ENCODE measurements at regions not wholly inside any gene's neighbourhood (a gene's known extent, or its start where the extent isn't known, plus 50 kb on each side); places are given as distances from the start of the nearest gene placed in this dataset.
"Not testable (repeated sequence)": the region's sequence is repeated elsewhere in the genome, so short reads cannot be mapped to it uniquely, and the experiment has no call there.

GRCh38 chr1:5120559-5120958 lies 466.1 kb downstream of the AJAP1 start:
- Histone ChIP-seq H3K27ac (ENCODE audit: low read length) (no peak overlapping the region), H3K79me2 (ENCODE audit: low read length) (no peaks in the 10 kb centered on the region), H2AFZ (ENCODE audit: low read length) (no peak overlapping the region), H3K9me3 (ENCODE audit: low read length) (peaks cover 23% of the 10 kb centered on the region; the same call in 1 of the 2 replicates), H3K27me3 (ENCODE audit: low read length) (0 out of 2 replicates have a peak, but pooled peaks cover 3% of the 10 kb centered on the region), H3K4me3 (ENCODE audit: low read length) (no peak overlapping the region), H4K20me1 (ENCODE audit: low read length) (no peaks in the 10 kb centered on the region), H3K9me2 (replicated peaks; ENCODE audit: low read length) (no peaks in the 10 kb centered on the region), H3K9ac (ENCODE audit: low read length) (no peak overlapping the region), H3F3A (ENCODE audit: low read length, unreplicated experiment) (no peaks in the 10 kb centered on the region), H3K36me3 (ENCODE audit: low read depth, low read length) (no peaks in the 10 kb centered on the region), H3K4me1 (ENCODE audit: insufficient read depth, low read length) (no peaks in the 10 kb centered on the region), H3K4me2 (ENCODE audit: low read length) (no peak overlapping the region)
- TF ChIP-seq EZH2phosphoT487 (IDR thresholded peaks at IDR 0.05; ENCODE audit: borderline replicate concordance, low read length) (no peak), EZH2 (IDR thresholded peaks at IDR 0.05; ENCODE audit: low read length, unreplicated experiment) (no peak), CTCF (conservative IDR thresholded peaks at IDR 0.05; ENCODE audit: low read depth, low read length) (no peak)
- ATAC-seq = no peak
- DNase-seq = no peak
- CTCF ChIA-PET = no interaction called here
- POLR2A ChIA-PET (ENCODE audit: unreplicated experiment) = no interaction called here
- intact Hi-C loops (cut with micrococcal nuclease) = no loop called here
- BruUV-seq (replicated peaks) = no TSS peak

- no peaks in the 10 kb centered on the region for H3K36me3 ChIP-seq (ENCODE audit: low read depth, low read length)
- DNase-seq (peak; percentile 8), ATAC-seq (no peak)
- H3K9me3 ChIP-seq (ENCODE audit: low read length) = peaks cover 23% of the 10 kb centered on the region; the same call in 1 of the 2 replicates
- ChIA-PET CTCF (no interaction called here), POLR2A (ENCODE audit: unreplicated experiment) (no interaction called here)
- no peaks in the 10 kb centered on the region for H3K4me1 ChIP-seq (ENCODE audit: insufficient read depth, low read length)
- H3F3A ChIP-seq (ENCODE audit: low read length, unreplicated experiment) = no peaks in the 10 kb centered on the region
- 0 out of 2 replicates have a peak, but pooled peaks cover 3% of the 10 kb centered on the region for H3K27me3 ChIP-seq (ENCODE audit: low read length)
- no peak overlapping the region for H3K9ac ChIP-seq (ENCODE audit: low read length)
- H4K20me1 ChIP-seq (ENCODE audit: low read length) = no peaks in the 10 kb centered on the region
- H3K27ac ChIP-seq (ENCODE audit: low read length) = no peak overlapping the region
- H3K4me3 ChIP-seq (ENCODE audit: low read length) = no peak overlapping the region
- no peak overlapping the region for H3K4me2 ChIP-seq (ENCODE audit: low read length)
- H2AFZ ChIP-seq (ENCODE audit: low read length) = no peak overlapping the region
- TF ChIP-seq EZH2phosphoT487 (IDR thresholded peaks at IDR 0.05; ENCODE audit: borderline replicate concordance, low read length) (no peak), CTCF (conservative IDR thresholded peaks at IDR 0.05; ENCODE audit: low read depth, low read length) (peak; percentile 35; the same call in 1 of the 2 replicates)
- H3K9me2 ChIP-seq (replicated peaks; ENCODE audit: low read length) = no peaks in the 10 kb centered on the region
- no peaks in the 10 kb centered on the region for H3K79me2 ChIP-seq (ENCODE audit: low read length)
- no TSS peak for BruUV-seq (replicated peaks)
- intact Hi-C loops (cut with micrococcal nuclease) = no loop called here
Observed at GRCh38 chr1:5119366-5120234, 465.2 kb downstream of the AJAP1 start.

GRCh38 chr1:5118771-5119170 lies 464.4 kb downstream of the AJAP1 start:
- H3K27me3 ChIP-seq (ENCODE audit: low read length); H3K4me1 ChIP-seq (ENCODE audit: insufficient read depth, low read length); BruUV-seq (replicated peaks); H3K79me2 ChIP-seq (ENCODE audit: low read length); H3K9me2 ChIP-seq (replicated peaks; ENCODE audit: low read length); CTCF ChIA-PET; H4K20me1 ChIP-seq (ENCODE audit: low read length); H3K36me3 ChIP-seq (ENCODE audit: low read depth, low read length); POLR2A ChIA-PET (ENCODE audit: unreplicated experiment); H3K27ac ChIP-seq (ENCODE audit: low read length); intact Hi-C loops (cut with micrococcal nuclease); H3K4me2 ChIP-seq (ENCODE audit: low read length); H2AFZ ChIP-seq (ENCODE audit: low read length); H3F3A ChIP-seq (ENCODE audit: low read length, unreplicated experiment); DNase-seq; ATAC-seq; H3K4me3 ChIP-seq (ENCODE audit: low read length); H3K9ac ChIP-seq (ENCODE audit: low read length): not testable (repeated sequence)
- peaks cover 20% of the 10 kb centered on the region; the same call in 1 of the 2 replicates for H3K9me3 ChIP-seq (ENCODE audit: low read length)

- H3K4me2 ChIP-seq (ENCODE audit: low read length); H3F3A ChIP-seq (ENCODE audit: low read length, unreplicated experiment); BruUV-seq (replicated peaks); H3K9me2 ChIP-seq (replicated peaks; ENCODE audit: low read length); H3K79me2 ChIP-seq (ENCODE audit: low read length); DNase-seq; ATAC-seq; H3K9ac ChIP-seq (ENCODE audit: low read length); H3K4me3 ChIP-seq (ENCODE audit: low read length); POLR2A ChIA-PET (ENCODE audit: unreplicated experiment); H3K27ac ChIP-seq (ENCODE audit: low read length); CTCF ChIA-PET; H2AFZ ChIP-seq (ENCODE audit: low read length); H3K36me3 ChIP-seq (ENCODE audit: low read depth, low read length); H4K20me1 ChIP-seq (ENCODE audit: low read length); H3K4me1 ChIP-seq (ENCODE audit: insufficient read depth, low read length); intact Hi-C loops (cut with micrococcal nuclease); H3K27me3 ChIP-seq (ENCODE audit: low read length): not testable (repeated sequence)
- peaks cover 15% of the 10 kb centered on the region; the same call in 1 of the 2 replicates for H3K9me3 ChIP-seq (ENCODE audit: low read length)
Observed at GRCh38 chr1:5118292-5118691, 463.9 kb downstream of the AJAP1 start.
